ENCODE measurements at regions not wholly inside any gene's neighbourhood (a gene's known extent, or its start where the extent isn't known, plus 50 kb on each side); places are given as distances from the start of the nearest gene placed in this dataset.

GRCh38 chr12:83389237-83389996, 702.7 kb downstream of the TMTC2 start:
- H3K27ac ChIP-seq (ENCODE audit: low read depth, low read length): no peak overlapping the region
- no peaks in the 10 kb centered on the region for H3K4me1 ChIP-seq (ENCODE audit: insufficient read depth, low read length)
- no peaks in the 10 kb centered on the region for H3K36me3 ChIP-seq (ENCODE audit: insufficient read depth, low read length)
- no peaks in the 10 kb centered on the region for H3K27me3 ChIP-seq (ENCODE audit: insufficient read depth, low read length)
- no peaks in the 10 kb centered on the region for H3K9me3 ChIP-seq (ENCODE audit: insufficient read depth, low read depth, low read length)
- H3K4me3 ChIP-seq (ENCODE audit: low read length): no peak overlapping the region
- WGBS: 65% methylated on average over 15 of the region's 16 CpGs
- no peak overlapping the region for H3K9ac ChIP-seq (ENCODE audit: low read depth, low read length)

DNA sequence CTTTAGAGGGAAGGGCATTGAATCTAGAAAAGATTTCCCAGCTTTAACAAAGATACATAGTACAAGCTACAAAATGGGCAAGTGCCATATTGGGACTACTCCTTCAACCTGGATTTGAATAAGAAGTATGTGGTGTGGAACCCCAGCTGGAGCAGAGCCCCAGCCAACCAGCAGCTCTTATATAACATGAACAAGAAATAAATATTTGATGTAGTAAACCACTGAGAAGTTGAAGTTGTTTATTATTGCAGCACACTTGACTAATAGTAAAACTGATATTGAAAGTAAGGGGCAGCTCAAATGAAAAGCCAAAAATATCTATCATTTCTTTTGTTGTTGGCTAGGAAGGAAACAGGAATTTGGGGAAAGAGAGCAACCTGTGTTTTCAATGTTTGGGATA, 701.8 kb downstream of the TMTC2 start:
- H3K9ac ChIP-seq (ENCODE audit: low read depth, low read length): no peak overlapping the region
- H3K4me1 ChIP-seq (ENCODE audit: insufficient read depth, low read length): no peaks in the 10 kb centered on the region
- no peaks in the 10 kb centered on the region for H3K36me3 ChIP-seq (ENCODE audit: insufficient read depth, low read length)
- no peaks in the 10 kb centered on the region for H3K27me3 ChIP-seq (ENCODE audit: insufficient read depth, low read length)
- no peak overlapping the region for H3K27ac ChIP-seq (ENCODE audit: low read depth, low read length)
- no peak overlapping the region for H3K4me3 ChIP-seq (ENCODE audit: low read length)
- no peaks in the 10 kb centered on the region for H3K9me3 ChIP-seq (ENCODE audit: insufficient read depth, low read depth, low read length)

DNA sequence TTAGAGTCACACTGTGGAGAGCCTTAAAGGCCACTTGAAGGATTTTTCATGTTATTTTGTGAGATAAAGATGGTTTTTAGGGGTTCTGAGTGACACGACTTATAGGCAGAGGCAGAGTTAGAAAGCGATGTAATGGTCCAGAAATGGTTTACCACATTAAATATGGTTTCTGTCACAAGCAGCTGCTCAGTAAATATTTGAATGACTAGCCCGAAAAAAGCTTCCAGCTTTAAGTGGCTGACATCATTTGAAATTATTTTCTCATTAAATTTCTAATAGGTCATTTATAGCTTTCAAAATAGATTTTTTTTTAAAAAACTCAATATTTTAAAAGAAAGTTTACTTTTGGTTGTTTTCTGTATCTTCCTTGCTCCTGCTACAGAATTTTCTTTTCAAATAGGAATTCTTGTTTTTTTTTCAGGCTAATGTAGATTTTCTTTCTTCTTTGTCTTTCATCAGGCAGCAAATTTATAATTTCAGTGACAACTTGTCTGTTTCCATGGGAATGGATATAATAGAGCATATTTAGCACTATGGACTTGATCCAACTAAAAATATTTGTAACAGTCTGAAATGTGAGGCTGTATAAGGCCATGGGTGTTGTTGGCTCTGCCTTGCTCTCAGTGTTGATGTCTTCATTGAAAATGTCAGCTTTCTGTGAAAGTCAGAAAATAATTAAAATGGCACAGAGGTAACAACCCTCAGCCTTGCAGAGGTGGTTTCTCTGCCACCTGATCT, 700.0 kb downstream of the TMTC2 start:
- H3K9ac ChIP-seq (ENCODE audit: low read depth, low read length): no peak overlapping the region
- no peaks in the 10 kb centered on the region for H3K4me1 ChIP-seq (ENCODE audit: insufficient read depth, low read length)
- H3K27ac ChIP-seq (ENCODE audit: low read depth, low read length): no peak overlapping the region
- 90% methylated on average over 3 of the region's 3 CpGs for WGBS
- H3K36me3 ChIP-seq (ENCODE audit: insufficient read depth, low read length): no peaks in the 10 kb centered on the region
- H3K4me3 ChIP-seq (ENCODE audit: low read length): no peak overlapping the region
- H3K9me3 ChIP-seq (ENCODE audit: insufficient read depth, low read depth, low read length): no peaks in the 10 kb centered on the region
- H3K27me3 ChIP-seq (ENCODE audit: insufficient read depth, low read length): no peaks in the 10 kb centered on the region

DNA sequence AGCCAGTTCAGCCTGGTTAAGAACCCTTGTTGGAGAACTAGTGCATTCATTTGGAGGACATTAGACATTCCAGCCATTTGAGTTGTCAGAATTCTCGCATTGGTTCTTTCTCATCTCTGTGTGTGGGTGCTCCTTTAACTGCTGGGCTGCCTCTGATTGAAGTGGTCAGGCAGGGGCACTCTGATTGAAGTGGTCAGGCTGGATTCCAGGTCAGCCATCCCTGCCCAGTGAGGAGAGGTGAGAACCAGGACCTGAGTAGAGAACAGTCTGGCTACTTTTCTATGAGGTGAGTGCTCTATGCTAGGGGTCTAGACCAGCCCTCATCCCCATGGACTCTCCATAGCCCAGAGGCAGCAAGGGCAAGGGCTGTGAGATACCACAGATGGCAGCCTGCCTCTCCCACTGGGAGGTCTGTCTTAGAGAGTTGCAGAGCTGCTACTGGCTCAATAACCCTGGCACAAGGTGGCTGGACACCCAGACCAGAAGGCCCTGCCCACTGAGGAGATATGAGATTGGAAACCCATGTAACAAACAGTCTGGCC, 691.6 kb downstream of the TMTC2 start:
- Histone ChIP-seq H3K9me3 (ENCODE audit: insufficient read depth, low read depth, low read length) (0 out of 2 replicates have a peak, but pooled peaks cover 3% of the 10 kb centered on the region), H3K4me3 (ENCODE audit: low read length) (no peak overlapping the region), H3K9ac (ENCODE audit: low read depth, low read length) (no peak overlapping the region), H3K27me3 (ENCODE audit: insufficient read depth, low read length) (no peaks in the 10 kb centered on the region), H3K27ac (ENCODE audit: low read depth, low read length) (no peak overlapping the region), H3K4me1 (ENCODE audit: insufficient read depth, low read length) (no peaks in the 10 kb centered on the region), H3K36me3 (ENCODE audit: insufficient read depth, low read length) (no peaks in the 10 kb centered on the region)
- WGBS: 90% methylated on average over 1 of the region's 1 CpG

DNA sequence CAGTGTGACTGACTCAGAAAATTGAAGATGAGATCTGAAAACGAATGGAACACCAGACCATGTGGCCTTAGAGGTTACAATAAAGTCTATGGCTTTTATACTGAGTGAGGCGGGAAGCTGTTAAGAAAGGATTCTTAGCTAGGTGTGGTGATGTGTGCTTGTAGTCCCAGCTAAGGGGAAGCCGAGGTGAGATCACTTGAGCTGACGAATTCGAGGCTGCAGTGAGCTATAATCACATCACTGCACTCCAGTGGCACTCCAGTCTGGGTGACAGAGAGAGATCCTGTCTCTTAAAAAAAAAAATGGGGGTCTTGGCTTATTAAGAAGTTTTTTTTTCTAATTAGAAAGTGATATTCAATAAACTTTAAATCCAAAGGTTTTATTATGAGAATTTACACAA, 678.6 kb downstream of the TMTC2 start:
- 80% methylated on average over 5 of the region's 5 CpGs for WGBS
- H3K27me3 ChIP-seq (ENCODE audit: insufficient read depth, low read length): no peaks in the 10 kb centered on the region
- 0 out of 2 replicates have a peak, but pooled peaks cover 10% of the 10 kb centered on the region for H3K4me1 ChIP-seq (ENCODE audit: insufficient read depth, low read length)
- H3K36me3 ChIP-seq (ENCODE audit: insufficient read depth, low read length): no peaks in the 10 kb centered on the region
- no peak overlapping the region for H3K4me3 ChIP-seq (ENCODE audit: low read length)
- H3K27ac ChIP-seq (ENCODE audit: low read depth, low read length): no peak overlapping the region
- H3K9ac ChIP-seq (ENCODE audit: low read depth, low read length): no peak overlapping the region
- H3K9me3 ChIP-seq (ENCODE audit: insufficient read depth, low read depth, low read length): no peaks in the 10 kb centered on the region

- Histone ChIP-seq H3K4me1 (ENCODE audit: insufficient read depth, low read length) (0 out of 2 replicates have a peak, but pooled peaks cover 10% of the 10 kb centered on the region), H3K9me3 (ENCODE audit: insufficient read depth, low read depth, low read length) (no peaks in the 10 kb centered on the region), H3K4me3 (ENCODE audit: low read length) (no peak overlapping the region), H3K9ac (ENCODE audit: low read depth, low read length) (no peak overlapping the region), H3K27me3 (ENCODE audit: insufficient read depth, low read length) (no peaks in the 10 kb centered on the region), H3K36me3 (ENCODE audit: insufficient read depth, low read length) (no peaks in the 10 kb centered on the region), H3K27ac (ENCODE audit: low read depth, low read length) (no peak overlapping the region)
- 94% methylated on average over 2 of the region's 2 CpGs for WGBS
Measured at GRCh38 chr12:83361475-83361874, 674.8 kb downstream of the TMTC2 start.

- no peak overlapping the region for H3K27ac ChIP-seq (ENCODE audit: low read depth, low read length)
- no peaks in the 10 kb centered on the region for H3K27me3 ChIP-seq (ENCODE audit: insufficient read depth, low read length)
- 0 out of 2 replicates have a peak, but pooled peaks cover 7% of the 10 kb centered on the region for H3K4me1 ChIP-seq (ENCODE audit: insufficient read depth, low read length)
- no peak overlapping the region for H3K9ac ChIP-seq (ENCODE audit: low read depth, low read length)
- H3K4me3 ChIP-seq (ENCODE audit: low read length): no peak overlapping the region
- H3K9me3 ChIP-seq (ENCODE audit: insufficient read depth, low read depth, low read length): no peaks in the 10 kb centered on the region
- H3K36me3 ChIP-seq (ENCODE audit: insufficient read depth, low read length): no peaks in the 10 kb centered on the region
Measured at GRCh38 chr12:83361071-83361470, 674.4 kb downstream of the TMTC2 start.

DNA sequence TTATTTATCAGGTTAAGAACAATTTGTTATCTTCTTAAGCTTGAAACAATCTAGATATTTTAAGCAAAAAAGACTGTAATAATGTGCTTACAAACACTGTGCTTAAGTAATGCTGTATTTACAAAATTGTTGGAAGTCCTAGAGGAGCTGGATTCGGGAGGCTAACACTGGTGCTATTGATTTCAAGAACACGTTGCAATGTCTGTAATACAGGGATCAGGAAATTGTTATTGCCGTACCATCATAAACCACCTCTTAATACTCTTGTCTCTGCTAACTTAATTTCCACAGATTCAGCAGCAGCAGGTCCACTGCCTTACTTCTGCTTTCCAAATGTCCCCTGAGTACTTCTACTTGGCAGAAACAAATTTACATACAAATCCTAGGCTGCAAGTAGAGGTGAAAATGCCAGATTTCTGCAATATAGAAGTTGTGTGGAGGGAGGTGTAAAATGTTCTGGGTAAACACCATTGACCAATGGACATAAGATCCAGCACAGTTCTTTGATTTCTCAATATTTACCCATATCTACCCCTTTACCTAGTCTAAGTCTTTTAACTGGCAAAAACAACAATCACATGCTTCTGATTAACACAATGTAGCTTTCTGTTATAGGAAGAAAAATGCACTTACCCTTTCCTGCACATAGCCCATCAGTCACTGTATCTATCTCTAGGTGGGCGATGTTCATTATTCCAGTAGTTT, 663.4 kb downstream of the TMTC2 start:
- H3K9ac ChIP-seq (ENCODE audit: low read depth, low read length): no peak overlapping the region
- H3K9me3 ChIP-seq (ENCODE audit: insufficient read depth, low read depth, low read length): no peaks in the 10 kb centered on the region
- WGBS: 92% methylated on average over 3 of the region's 4 CpGs
- H3K27me3 ChIP-seq (ENCODE audit: insufficient read depth, low read length): no peaks in the 10 kb centered on the region
- H3K4me3 ChIP-seq (ENCODE audit: low read length): no peak overlapping the region
- H3K27ac ChIP-seq (ENCODE audit: low read depth, low read length): no peak overlapping the region
- no peaks in the 10 kb centered on the region for H3K4me1 ChIP-seq (ENCODE audit: insufficient read depth, low read length)
- no peaks in the 10 kb centered on the region for H3K36me3 ChIP-seq (ENCODE audit: insufficient read depth, low read length)

DNA sequence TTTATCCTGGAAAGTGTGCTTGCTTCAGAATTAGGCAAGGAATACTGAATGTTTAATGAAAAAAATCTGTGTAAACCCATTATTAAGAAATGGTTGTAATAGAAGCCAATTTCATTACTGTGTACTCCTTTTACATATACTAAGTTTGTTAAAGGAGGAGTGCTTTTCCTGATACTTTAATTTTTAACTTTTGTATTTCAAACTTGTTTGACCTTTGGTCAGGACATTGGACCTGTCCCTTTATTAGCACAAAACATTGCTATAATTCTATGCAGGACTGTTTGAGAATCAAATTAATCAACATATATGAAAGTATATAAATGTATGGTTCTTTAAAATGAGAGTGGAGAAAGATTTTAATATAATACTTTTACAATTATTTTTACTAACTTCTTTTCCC, 659.6 kb downstream of the TMTC2 start:
- H3K4me3 ChIP-seq (ENCODE audit: low read length): no peak overlapping the region
- H3K36me3 ChIP-seq (ENCODE audit: insufficient read depth, low read length): no peaks in the 10 kb centered on the region
- no peak overlapping the region for H3K9ac ChIP-seq (ENCODE audit: low read depth, low read length)
- no peaks in the 10 kb centered on the region for H3K9me3 ChIP-seq (ENCODE audit: insufficient read depth, low read depth, low read length)
- H3K4me1 ChIP-seq (ENCODE audit: insufficient read depth, low read length): no peaks in the 10 kb centered on the region
- no peaks in the 10 kb centered on the region for H3K27me3 ChIP-seq (ENCODE audit: insufficient read depth, low read length)
- no peak overlapping the region for H3K27ac ChIP-seq (ENCODE audit: low read depth, low read length)

- H3K9me3 ChIP-seq (ENCODE audit: insufficient read depth, low read depth, low read length): no peaks in the 10 kb centered on the region
- no peak overlapping the region for H3K4me3 ChIP-seq (ENCODE audit: low read length)
- H3K27me3 ChIP-seq (ENCODE audit: insufficient read depth, low read length): no peaks in the 10 kb centered on the region
- H3K27ac ChIP-seq (ENCODE audit: low read depth, low read length): no peak overlapping the region
- no peak overlapping the region for H3K9ac ChIP-seq (ENCODE audit: low read depth, low read length)
- H3K36me3 ChIP-seq (ENCODE audit: insufficient read depth, low read length): no peaks in the 10 kb centered on the region
- no peaks in the 10 kb centered on the region for H3K4me1 ChIP-seq (ENCODE audit: insufficient read depth, low read length)
Measured at GRCh38 chr12:83343767-83344166, 657.1 kb downstream of the TMTC2 start.

- H3K27ac ChIP-seq (ENCODE audit: low read depth, low read length): no peak overlapping the region
- H3K9ac ChIP-seq (ENCODE audit: low read depth, low read length): no peak overlapping the region
- H3K4me3 ChIP-seq (ENCODE audit: low read length): no peak overlapping the region
- H3K4me1 ChIP-seq (ENCODE audit: insufficient read depth, low read length): no peaks in the 10 kb centered on the region
- no peaks in the 10 kb centered on the region for H3K36me3 ChIP-seq (ENCODE audit: insufficient read depth, low read length)
- no peaks in the 10 kb centered on the region for H3K9me3 ChIP-seq (ENCODE audit: insufficient read depth, low read depth, low read length)
- 89% methylated on average over 1 of the region's 2 CpGs for WGBS
- no peaks in the 10 kb centered on the region for H3K27me3 ChIP-seq (ENCODE audit: insufficient read depth, low read length)
Measured at GRCh38 chr12:83335748-83336147, 649.0 kb downstream of the TMTC2 start.

Data from HUES64 (cell line).